GM13976 (cell line): ENCODE measurements at regions not wholly inside any gene's neighbourhood (a gene's known extent, or its start where the extent isn't known, plus 50 kb on each side); places are given as distances from the start of the nearest gene placed in this dataset.

ENCODE experiments used
- DNase-seq: peaks from one replicate; pipeline ENCODE4 v3.0.0; 2012; ENCODE audit warnings: low spot score
- in situ Hi-C: fragments of 300-500 bp; cut with MboI; formaldehyde crosslinking; loops from one replicate; pipeline ENCODE4 v1.12.0; 2022; ENCODE audit warnings: low sequenced_read_pairs, mixed read lengths, inconsistent platforms; ENCODE audit not compliant: unreplicated experiment
- TF ChIP-seq, protein P1 (sequence below): IDR thresholded peaks from 2 replicates; pipeline ENCODE4 v1.5.1; 2012; ENCODE audit warnings: borderline replicate concordance, mild to moderate bottlenecking; ENCODE audit not compliant: insufficient read depth; ENCODE audit errors: extremely low read depth, missing control alignments, control extremely low read depth

DNA sequence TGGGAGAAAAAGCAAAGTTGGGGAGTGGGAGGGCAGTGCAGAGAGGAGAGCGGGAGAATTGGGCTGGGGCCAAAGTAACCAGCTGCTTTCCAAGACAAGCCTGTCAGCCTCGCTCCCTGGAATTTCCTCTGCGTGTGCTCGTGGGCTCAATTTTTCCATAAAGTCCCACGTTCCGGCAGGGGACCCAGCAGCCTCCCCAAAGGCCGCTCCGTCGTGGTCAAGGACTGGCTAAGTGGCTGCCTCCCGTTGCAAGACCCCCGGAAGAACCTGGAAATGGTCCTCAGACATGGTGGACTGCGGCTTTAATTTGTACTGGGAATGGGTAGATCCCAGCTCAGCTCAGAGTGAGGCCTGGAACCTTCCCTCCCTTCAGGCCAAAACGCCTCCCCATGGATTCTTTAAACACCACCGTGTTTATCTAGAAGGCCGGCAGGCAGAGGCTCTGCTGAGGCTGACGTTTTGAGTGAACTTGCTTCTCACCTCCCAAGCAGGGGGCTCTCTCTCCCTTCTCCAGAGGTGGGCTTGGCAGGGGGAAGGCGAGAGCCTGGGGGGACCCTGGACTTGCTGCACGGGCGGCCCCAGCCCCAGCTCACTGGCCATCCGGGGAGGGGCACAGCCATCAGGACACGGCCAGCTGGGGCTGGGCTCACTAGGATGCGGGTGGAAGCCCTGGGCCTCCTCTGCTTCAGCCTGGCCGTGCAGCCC, 190.0 kb downstream of the C16orf95 start:
- TF ChIP-seq, protein P1, sequence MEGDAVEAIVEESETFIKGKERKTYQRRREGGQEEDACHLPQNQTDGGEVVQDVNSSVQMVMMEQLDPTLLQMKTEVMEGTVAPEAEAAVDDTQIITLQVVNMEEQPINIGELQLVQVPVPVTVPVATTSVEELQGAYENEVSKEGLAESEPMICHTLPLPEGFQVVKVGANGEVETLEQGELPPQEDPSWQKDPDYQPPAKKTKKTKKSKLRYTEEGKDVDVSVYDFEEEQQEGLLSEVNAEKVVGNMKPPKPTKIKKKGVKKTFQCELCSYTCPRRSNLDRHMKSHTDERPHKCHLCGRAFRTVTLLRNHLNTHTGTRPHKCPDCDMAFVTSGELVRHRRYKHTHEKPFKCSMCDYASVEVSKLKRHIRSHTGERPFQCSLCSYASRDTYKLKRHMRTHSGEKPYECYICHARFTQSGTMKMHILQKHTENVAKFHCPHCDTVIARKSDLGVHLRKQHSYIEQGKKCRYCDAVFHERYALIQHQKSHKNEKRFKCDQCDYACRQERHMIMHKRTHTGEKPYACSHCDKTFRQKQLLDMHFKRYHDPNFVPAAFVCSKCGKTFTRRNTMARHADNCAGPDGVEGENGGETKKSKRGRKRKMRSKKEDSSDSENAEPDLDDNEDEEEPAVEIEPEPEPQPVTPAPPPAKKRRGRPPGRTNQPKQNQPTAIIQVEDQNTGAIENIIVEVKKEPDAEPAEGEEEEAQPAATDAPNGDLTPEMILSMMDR = no peak
- no peak for DNase-seq
- in situ Hi-C loops = no loop called here

DNA sequence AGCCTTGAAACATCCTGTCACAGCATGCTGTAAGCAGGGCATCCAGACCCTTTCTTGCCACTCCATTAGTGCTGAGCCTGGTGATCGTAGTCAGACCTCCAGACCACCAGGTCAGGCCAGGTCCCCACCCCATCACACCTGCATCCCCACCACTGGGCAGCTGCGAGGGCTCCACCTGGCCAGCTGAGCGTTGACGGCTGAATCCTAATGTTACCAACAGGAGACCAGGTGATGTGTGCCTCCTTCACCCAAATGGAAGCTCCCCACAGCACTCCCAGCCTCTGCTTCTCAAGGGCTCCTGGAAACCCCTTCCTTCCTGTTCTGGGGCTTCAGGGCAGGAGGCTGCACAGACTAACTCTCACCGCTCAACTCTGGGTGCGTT, 189.4 kb downstream of the C16orf95 start:
- no peak for DNase-seq
- TF ChIP-seq, protein P1 = no peak
- in situ Hi-C loops = no loop called here

DNA sequence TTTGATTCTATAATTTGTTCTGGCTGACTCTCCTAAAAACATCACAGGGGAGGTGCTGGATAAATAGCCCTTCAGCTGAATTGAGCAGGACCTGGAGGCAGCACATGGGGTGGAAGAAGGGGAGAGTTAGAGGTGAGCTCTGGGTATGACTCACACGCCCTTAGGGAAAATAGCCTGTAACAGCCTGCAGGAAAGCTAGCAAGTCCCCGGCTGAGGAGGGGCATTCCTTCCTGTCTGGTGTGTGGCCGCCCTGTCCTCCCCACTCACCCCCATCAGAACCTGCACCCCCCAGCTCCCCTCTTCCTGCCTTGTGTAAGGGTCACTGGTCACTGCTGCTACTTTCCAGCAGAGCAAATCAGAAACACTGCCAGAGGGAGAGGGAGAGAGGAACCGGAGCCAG, 187.4 kb downstream of the C16orf95 start:
- in situ Hi-C loops = no loop called here
- TF ChIP-seq, protein P1 = no peak
- DNase-seq = no peak

DNA sequence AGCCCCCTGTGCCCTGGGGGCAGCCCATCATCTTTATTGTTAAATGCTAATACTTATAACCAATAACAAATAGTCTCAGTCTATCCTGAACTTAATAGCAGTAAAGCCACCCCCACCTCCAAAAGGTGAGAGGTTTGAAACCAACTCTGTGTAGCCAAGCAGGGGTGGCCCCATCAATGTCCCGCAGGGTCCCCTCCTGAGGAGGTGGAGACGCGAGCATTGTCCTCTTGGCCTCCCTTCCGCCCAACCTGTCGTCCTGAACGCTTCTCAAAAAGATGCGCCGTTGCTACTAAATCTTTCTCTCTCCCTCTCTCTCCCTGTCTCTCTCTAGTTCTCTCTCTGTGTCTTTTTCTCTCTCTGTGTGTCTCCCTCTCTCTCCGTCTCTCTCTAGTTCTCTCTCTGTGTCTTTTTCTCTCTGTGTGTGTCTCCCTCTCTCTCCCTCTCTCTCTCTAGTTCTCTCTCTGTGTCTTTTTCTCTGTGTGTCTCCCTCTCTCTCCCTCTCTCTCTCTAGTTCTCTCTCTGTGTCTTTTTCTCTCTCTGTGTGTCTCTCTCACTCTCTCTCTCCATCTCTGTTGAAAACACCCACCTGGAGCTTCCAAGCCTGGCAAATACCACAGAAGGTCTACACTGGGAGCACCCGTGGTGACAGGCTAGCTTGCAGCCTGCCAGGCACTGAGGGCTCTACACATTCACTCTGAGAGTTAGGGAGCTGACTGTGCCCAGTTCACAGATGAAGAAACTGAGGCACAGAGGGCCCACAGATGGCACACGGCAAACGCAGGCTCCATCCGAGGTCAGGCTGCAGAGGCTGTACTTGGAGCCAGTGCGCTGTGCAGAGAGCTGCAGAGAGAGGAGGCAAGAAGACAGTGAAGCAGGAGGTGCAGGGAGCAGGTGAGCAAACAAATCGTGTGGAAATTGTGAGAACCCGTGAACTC, 185.9 kb downstream of the C16orf95 start:
- TF ChIP-seq, protein P1 = no peak
- in situ Hi-C loops = no loop called here

DNA sequence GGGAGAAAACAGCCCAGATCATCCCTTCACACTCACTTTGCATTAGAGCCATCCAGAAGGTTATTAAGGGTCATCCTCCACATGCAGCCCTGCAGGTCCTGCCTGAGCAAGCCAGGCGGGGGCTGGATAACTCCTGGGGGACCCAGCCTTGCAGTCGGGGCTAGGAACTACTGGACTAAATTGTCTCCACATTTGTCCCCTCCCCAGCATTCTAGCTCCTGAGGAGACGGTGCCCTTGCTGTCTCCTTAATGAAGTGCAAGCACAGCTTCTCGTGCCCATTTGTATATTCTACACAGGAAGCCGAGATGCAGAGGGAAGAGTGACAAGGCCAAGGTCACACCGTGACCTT, 185.2 kb downstream of the C16orf95 start:
- in situ Hi-C loops = no loop called here
- DNase-seq = no peak
- TF ChIP-seq, protein P1 = no peak

More for the DNA sequence above, 185.9 kb downstream of the C16orf95 start:
- no peak for DNase-seq

DNA sequence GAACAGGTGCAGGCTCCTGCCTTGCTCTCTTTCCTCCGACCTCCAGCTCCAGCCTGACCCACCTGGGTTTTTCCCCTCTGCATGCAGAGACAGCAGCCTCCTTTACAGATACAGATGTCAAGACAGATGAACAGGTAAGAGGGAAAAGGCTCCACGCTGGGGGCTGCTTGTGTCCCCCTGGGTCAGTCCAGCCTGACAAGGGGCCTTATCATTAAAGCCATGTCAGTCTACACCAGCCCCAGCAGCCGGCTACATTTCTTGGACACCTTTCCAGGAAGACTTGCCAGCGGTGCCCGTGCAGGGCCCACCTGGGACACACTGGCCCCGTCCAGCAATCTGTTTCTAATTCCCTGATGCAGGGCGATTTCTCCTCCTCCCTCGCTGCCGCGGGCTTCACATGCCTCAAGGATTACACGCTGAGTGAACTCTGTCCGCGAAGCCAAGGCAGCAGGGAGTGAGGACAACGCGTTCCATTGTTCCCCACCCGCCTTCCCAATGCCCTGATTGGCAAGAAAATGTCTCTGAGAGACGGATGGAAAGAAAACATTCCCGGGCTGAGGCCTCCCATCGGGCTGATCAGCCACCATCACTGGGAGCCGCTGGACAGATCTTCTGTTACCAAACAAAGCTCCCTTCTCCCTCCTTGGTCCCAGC, 184.7 kb downstream of the C16orf95 start:
- TF ChIP-seq, protein P1 = no peak
- in situ Hi-C loops = no loop called here
- DNase-seq = no peak
